Stimulated activated CD8-positive, alpha-beta memory T cell treated with anti-CD3 and anti-CD28 coated beads, Interleukin-4, amount 100 ng/mL, for 4 hours (primary cell): ENCODE measurements at regions not wholly inside any gene's neighbourhood (a gene's known extent, or its start where the extent isn't known, plus 50 kb on each side); places are given as distances from the start of the nearest gene placed in this dataset.
"Not testable (repeated sequence)": the region's sequence is repeated elsewhere in the genome, so short reads cannot be mapped to it uniquely, and the experiment has no call there.

Experiments used
- DNase-seq, 2 donors: peaks; one replicate each; pipeline ENCODE4 v3.0.0-alpha.2; 2020; ENCODE audit warnings: low read depth in 2 of 2, low spot score in 1 of 2

DNA sequence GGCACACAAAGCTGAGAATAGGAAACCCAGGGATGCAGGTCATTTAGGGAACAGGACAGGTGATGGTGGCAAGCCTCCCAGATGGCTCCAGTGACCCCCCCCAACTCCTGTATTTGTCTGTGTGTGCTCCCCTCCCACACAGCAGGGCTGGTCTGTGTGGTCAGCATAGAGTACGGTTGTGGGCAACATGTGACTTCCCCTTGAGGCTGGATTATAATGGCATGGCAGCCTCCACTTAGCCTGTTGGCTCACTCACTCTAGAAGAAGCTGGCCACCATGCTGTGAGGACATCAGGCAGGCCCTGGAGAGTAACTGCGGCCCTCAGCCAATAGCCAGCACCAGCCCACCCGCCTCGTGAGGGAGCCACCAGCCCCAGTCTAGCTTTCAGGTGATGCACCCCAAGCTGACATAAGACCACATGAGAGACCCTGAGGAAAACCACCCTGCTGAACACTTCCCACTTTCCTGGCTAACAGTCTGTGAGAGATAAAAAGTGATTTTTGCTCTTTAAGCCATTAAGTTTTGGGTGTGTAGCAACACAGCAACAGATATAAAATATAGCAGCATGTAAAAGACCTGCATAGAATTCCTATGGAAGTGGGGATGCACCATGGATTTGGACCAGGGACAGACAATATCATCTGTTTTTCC is 151.3 kb downstream of the LAT start:
- not testable (repeated sequence) for DNase-seq

DNA sequence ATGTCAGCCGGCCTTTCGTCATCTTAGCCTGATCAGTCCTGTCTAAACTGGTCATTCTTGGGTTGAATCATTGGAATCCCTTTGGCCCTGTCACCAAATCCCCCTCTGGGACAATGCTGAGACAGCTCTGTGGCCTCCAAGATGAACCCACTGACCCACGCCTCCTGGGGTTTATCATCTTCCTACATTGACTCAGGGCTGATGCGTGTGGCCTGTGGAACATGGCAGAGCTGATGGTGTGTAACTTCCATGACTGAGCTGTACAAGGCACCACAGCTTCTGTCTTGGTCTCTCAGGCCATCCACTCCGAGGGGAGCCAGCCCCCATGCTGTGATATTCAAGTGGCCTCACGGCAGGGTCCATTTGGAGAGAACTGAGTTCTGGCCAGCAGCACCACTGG is 150.2 kb downstream of the LAT start:
- DNase-seq = not testable (repeated sequence)

DNA sequence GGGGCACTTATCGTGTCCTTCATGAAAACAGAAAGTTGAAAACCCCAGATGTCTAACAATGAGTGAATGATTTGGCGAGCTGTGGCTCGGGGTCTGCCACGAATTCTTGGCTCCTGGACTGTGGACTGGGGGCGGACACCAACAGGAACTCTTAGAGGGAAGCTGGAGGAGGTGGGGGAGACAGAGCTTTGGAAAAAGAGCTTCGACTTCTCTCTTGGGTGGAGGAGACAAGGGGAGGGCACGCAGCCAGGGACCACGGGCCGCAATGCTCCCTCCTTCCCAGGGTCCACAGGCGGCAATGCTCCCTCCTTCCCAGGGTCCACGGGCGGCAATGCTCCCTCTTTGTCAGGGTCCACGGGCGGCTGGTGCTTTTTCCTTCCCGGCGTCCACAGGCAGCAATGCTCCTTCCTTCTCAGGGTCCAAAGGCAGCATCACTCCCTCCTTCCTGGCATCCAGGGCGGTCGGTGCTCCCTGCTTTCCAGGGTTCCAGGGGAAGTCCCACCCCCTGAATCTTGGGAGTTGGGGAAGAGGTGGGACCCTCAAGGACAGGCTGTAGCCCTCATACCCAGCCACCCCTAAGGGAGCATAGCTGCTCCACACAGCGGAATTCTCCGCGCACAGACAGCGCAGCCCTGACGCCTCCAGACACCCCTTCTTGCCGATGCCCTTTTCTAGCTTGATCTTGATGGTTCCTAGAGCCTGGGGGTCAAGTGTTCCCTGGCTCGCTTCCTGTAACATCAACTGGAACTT is 149.0 kb downstream of the LAT start:
- DNase-seq = not testable (repeated sequence)

DNA sequence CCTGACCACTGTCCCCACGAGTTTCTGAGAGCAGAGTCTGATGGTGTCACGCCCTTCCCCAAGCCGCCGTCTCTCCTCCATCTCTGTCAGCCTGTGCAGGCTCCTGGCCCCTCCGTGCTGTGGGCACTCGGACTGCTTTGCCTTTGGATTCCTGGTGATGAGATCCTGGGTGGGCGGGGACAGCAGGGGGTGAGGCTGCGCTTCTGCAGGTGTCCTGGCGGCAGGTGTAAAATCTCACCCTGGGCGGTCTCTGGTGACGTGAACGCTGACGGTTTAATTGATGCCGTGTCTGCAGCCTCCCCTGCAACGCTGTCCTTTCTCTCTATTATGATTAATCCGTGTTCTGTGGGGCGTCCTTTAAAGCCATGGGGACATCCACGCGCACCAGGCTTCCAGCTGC is 148.0 kb downstream of the LAT start:
- not testable (repeated sequence) for DNase-seq

DNA sequence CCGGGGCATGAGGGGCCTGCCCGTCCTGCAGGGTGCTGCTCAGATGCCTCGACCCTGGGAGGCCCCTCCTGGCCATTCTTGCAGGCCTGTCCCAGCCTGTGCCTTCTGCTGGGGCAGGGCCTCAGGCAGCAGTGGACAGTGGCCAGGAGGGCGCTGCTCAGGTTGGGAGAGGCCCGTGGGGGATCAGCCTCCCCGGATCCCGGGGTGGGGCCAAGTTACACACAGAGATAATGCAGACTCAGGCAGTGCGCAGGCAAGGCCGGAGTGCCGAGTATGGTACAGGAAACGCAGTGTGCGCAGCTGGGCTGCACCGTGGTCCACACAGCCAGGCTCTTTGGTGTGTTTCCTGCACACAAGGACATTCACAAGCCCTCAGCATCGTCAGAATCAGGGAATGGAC is 147.6 kb downstream of the LAT start:
- DNase-seq = not testable (repeated sequence)

DNA sequence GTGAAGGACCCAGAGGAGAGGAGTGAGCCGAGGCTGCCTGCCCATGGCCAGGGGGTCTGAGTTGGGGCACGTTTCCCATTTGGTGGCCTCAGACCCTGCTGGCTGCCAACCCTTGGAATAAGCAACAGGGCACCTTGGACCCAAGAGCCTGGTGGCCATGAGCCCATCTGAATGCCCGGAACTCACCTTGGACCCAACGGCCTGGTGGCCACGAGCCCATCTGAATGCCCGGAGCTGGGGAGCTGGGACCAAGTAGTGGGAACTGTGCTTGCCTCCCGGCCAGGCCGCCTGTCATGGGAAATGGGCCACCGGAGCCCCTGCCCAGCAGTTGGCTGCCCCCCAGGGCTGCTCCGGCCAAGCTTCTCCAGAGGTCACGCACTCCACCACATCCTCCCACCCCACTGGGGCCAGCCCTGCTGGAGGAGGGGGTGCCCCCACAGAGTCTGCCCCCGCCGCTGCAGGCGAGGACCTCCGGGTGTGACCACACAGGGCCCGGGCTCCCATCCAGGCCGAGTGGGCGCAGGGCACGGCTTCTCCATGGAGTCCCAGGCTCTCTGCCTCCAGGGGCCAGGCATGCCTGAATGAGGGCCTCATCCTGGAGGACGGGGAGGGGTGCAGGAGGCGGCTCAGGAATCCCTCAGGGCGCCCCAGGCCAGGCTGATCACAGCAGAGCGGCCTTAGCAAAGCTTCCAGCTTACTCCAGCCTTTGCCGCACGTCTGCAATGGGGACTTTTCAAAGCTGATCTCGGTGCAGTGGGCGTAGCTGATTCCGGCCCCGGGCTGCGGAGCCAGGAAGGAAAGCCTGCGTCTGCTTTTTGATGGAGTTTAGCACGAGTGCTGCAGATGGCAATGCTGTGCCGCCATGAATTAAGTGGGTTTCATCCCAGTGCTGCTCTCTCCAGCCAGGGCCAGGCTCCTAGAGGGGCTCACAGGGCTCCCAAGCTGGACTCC is 146.3 kb downstream of the LAT start:
- DNase-seq = not testable (repeated sequence)

DNA sequence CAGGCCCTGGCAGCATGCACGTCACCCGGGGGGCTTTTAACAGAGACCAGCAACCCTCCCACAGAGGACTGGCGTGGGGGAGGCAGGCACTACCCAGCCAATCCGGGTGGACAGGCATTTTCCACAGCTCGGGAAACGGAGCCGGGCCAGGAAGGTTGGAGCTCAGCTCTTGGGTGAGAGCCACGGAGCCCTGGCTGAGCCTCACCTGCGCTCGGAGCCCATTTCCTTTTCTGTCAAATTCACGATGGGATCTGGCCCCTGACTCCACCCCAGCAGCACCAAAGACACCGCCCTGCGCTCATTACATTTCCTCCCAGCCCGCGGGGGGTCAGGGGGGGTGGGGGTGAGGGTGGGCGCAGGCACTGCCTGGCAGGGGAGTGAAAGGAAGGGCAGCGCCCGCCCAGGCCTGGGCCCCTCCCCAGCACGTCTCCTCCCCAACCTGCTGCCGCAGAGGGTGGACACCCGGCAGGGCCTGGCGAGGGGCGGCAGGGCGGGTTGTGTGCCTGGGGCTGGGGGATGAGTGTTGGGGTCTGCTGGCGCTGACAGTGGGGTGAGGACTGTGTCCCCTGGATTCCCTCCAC is 145.4 kb downstream of the LAT start:
- not testable (repeated sequence) for DNase-seq

DNA sequence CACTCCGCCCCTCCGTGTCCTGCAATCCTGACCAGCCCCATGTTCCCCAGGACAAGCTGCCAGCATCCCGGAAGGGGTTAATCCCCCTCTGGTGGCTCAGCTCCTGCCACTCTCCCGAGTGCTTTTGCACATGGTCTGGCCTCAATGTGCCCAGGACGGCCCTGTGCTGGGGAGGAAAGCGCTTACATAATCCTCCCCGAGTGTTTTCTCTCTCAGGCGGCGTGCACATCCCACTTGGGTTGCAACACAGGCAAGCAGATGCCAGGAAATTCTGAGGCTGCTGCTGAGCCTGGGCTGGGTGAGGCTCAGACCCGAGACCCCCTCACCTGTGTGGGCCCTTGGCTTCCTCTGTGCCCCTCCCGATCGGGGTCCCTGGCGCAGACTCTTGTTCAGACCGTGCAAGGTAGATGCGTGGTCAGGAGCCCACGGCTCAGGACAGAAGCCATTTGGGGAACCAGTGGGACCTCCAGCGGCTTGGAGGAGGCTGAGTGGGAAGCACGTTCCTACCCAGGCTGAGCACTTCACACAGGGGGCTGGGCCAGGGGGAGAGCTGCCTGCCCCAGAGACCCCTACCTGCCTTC is 144.7 kb downstream of the LAT start:
- DNase-seq = not testable (repeated sequence)

DNA sequence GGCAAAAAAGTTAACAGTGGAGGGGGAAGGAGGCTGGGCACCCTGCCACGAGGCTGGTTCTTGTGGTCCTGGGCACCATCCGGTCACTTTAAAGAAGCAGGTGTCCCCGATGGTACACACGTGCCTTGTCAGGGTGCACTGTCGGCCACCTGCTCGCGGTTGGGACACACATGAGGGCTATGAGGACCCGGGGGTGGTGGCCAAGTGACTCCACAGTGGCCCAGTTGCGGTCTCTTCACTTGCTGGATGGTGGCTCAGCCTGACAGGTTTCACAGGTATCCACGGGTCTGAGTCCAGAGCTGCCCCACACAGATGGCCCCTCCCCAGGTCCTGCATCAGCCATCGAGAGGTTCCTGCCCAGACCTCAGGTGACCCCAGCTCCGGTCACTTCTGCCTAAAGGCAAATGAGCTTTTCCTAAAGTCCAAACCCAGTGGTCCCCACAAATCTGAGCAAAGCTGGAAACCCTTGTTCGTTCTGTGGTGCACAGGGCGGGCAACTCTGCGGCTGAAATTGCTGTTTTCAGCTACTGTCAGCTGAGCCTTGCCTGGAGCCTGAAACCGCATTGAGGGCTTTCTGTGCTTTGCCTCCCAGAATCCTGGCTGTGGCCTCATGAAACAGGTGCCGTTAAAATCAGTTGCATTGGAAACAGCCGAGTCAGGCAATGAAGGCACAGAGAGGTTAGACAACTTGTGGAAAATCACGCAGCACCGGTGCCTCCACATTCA is 144.0 kb downstream of the LAT start:
- not testable (repeated sequence) for DNase-seq

DNA sequence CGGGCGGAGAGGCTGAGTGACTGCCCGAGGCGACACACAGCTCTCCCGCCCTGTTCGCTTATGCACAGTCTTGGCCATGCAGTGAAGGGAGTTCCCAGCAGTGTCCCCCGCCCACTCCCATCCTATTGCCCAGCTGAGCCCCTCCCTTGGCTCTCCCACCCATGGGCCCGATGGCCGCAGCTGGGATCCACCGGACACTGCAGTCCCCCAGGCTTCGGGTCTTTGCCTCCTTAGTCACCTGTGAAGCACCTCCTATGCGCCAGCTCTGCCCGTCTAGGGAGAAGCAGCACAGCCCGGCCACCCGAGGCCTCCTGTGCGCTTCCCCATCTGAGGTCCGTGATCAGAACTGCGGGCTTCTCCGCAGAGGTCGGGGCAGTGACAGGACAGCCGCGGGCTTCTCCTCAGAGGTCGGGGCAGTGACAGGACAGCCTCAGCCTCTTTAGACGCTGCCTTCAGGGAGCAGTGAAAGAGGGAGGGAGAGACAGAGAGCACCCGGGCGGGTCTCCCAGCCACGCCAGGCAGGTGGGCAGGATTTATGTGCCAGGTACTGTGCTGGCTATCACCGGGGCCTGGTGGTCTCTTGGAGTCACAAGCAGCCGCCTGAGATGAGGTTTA is 143.1 kb downstream of the LAT start:
- not testable (repeated sequence) for DNase-seq

DNA sequence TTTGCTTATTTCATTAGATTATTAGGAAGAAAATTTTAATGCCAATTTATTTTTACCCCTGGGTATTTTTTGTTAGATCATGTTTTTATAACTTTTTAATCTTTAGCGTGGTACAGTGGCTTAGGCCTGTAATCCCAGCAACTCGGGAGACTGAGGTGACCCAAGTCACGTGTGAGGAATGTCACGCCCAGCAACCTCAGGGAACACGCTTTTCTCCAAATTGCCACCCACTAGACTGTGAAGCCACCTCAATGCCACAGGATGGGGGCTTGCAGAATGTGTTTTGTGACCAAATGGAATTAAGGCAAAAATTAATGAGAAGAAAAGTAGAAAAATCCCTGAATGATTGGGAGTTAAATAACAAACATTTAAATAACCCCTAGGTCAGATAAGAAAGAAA is 141.8 kb downstream of the LAT start:
- no peak for DNase-seq

DNA sequence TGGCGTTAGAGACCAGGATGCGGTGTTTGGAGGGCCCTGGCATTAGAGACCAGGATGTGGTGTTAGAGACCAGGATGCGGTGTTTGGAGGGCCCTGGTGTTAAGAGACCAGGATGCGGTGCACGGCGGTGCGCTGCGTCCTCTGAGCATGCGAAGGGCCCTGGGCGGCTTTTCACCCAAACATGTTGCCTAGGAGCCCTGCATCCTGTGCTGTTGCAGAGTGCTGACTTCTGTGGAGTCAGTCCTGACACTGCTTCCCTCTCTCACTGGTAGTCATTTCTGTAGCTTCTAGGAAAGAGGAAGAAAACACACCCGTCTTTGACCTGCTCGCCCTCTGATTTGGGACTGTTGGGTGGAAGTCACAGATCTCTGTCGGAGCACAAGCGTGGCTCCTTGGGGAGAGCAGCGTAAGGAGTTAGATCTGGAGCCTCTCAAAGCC is 141.2 kb downstream of the LAT start:
- no peak for DNase-seq

DNA sequence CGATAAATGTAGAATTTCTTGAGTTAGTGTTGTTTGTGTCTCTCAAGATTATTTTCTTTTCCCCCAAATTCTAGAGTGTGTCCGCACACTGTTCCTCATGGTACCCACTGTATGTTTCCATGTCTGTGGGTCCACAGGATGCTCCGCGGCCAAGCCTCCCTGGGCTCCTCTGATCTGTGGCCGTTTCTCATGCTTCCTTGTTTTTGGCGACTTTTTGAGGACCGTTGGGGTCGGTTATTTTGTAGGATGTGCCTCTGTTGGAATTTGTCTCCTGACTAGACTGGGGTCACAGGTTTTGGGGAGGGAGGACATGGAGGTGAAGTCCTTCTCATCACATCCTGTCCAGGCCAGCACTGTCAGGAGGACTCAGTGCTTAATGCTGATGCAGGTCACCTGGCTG is 140.0 kb downstream of the LAT start:
- DNase-seq = no peak

DNA sequence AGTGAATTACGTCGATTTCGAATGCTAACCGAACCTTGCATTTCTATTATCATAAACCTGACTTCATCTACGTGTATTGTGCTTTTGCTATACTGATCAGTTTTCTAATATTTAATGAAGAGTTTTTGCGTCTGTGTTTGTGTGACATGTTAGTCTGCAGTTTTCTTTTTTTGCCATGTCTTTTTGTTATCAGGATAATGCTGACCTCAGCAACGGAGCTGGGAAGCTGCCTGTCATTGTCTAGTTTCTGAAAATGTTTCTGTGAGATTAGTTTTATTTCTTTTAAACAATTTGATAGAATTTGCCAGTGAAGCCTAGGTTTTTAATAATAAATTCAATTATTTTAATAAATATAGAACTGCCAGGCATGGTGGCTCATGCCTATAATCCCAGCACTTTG is 139.3 kb downstream of the LAT start:
- DNase-seq = not testable (repeated sequence)

DNA sequence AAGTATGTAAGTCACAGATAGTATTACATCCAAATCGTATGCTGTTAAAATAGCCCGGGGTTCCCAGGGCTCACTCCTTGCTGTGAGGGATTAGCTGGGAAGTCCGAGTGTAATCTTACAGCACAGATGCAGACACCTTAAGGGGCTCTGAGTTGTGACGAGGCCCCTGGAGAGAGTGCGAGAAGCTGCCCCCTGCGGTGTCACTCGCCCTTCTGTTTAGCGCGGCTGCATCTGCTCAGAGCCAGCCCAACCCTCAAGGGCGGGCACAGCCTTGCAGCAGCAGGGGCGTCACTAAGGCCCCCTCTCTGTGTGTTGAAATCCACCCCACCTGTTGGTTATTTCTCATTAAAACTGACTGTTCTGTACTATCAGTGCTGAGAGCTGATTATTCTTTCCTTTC is 135.8 kb downstream of the LAT start:
- not testable (repeated sequence) for DNase-seq

DNA sequence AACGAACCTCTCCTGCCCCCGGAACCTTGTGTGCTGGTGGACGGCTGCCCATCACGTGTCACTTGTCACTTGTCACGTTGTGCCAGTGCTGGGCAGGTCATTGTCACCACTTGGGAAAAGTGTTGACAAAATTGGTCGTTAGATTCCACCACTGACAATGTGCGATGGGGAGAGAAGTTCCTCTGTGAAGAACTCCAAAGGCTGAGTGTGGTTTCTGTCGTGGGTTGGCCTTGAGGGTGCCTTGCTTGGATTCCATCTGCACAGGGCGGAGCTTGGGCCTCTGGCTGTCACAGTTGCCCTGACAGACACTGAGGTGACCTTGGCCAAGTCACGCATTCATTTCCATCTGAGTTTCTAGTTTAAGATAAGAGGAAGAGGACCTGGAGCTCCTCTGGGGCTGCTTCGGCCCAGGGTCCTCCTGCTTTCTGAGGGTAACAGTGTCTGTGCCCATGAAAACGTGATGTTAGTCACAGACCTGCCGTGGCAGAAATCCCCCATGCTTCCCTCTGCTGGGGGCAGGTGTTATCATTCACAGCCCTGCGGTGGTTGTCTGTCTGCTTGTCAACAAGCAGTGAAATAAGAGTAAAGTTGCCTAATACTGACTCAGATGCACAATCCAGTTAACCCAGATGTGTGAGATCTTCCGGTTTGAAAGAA is 133.6 kb downstream of the LAT start:
- peak; percentile 11 to 36 for DNase-seq

DNA sequence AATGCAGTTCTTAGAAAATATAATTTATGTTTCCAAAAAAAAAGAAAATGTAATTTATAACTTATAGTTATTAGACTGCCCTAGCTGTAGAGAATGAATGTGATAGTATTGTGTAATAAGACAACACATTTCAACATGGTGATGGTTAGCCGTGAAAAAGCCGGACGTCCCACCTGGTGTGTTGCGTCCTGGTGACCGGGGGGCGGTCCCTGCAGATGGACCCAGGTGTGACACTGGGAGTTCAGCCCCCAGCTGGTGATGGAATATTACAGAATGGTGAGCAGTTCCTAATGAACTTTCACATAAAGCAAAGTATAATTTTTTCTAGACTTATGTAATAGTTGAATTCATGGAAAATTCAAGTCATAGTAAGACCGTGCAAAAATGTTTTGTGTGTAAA is 132.8 kb downstream of the LAT start:
- DNase-seq = no peak

DNA sequence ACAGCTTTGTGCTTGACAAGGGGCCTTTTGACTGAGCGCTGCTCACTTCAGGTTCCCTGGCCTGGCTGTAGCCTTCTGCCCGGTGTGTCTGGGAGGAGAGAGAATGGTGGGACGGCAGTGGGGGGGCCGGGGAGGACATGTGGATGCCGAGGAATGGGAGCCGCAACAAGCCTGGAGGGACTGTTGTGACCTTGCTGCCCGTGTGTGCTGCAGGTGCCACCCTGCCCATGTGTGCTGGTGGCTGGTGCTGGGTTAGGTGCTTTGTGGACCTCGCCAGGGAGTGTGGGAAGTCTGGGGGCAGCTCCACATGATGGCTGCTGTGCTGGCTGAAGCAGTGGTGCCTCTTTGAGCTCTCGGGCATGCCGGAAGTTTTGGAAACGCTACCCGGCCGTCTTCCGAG is 132.1 kb downstream of the LAT start:
- DNase-seq = no peak

DNA sequence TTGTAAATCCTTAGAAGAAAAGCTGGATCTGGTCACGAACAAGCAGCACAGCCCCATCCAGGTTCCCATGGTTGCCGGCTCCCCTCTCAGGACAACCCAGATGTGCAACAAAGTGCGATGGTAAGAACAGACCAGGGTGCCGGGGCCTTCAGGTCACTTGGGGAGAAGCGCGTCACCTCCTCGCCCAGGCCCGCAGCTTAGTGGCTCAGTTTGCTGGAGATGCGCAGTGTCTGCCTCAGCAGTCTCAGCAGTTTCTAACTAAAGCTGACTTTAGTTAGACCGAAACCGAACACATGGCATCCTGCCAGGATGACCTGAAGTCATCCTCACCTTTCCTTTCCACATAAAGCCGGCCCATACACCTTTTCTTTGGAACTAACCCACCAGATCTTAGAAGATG is 131.4 kb downstream of the LAT start:
- DNase-seq = not testable (repeated sequence)
